HG03342 (cell line): ENCODE measurements at regions not wholly inside any gene's neighbourhood (a gene's known extent, or its start where the extent isn't known, plus 50 kb on each side); places are given as distances from the start of the nearest gene placed in this dataset.
"Not testable (repeated sequence)": the region's sequence is repeated elsewhere in the genome, so short reads cannot be mapped to it uniquely, and the experiment has no call there.

Experiments used
- ATAC-seq: cut with Tn5 transposase; IDR thresholded peaks from one replicate; pipeline ENCODE4 v1.9.1; 2021; ENCODE audit warnings: mild to moderate bottlenecking, moderate library complexity; ENCODE audit not compliant: unreplicated experiment

GRCh38 chr3:178345944-178346343, 190.3 kb upstream of the KCNMB2 start:
- ATAC-seq: no peak

GRCh38 chr3:178348561-178349217, 187.5 kb upstream of the KCNMB2 start:
- not testable (repeated sequence) for ATAC-seq

- not testable (repeated sequence) for ATAC-seq
These were observed 187.0 kb upstream of the KCNMB2 start for GRCh38 chr3:178349218-178349596.

- no peak for ATAC-seq
These were observed 185.5 kb upstream of the KCNMB2 start for GRCh38 chr3:178350763-178351162.

GRCh38 chr3:178352326-178353005, 183.8 kb upstream of the KCNMB2 start:
- ATAC-seq: no peak

- ATAC-seq: no peak
These were observed 183.1 kb upstream of the KCNMB2 start for GRCh38 chr3:178353006-178353694.

- no peak for ATAC-seq
These were observed 176.5 kb upstream of the KCNMB2 start for GRCh38 chr3:178359728-178360127.

- not testable (repeated sequence) for ATAC-seq
These were observed 173.2 kb upstream of the KCNMB2 start for GRCh38 chr3:178363048-178363447.

GRCh38 chr3:178367817-178368617, 168.2 kb upstream of the KCNMB2 start:
- ATAC-seq: no peak

GRCh38 chr3:178369006-178369405, 167.2 kb upstream of the KCNMB2 start:
- no peak for ATAC-seq

- no peak for ATAC-seq
These were observed 166.4 kb upstream of the KCNMB2 start for GRCh38 chr3:178369811-178370210.

- ATAC-seq: no peak
These were observed 165.8 kb upstream of the KCNMB2 start for GRCh38 chr3:178370387-178370786.

GRCh38 chr3:178381555-178381954, 154.7 kb upstream of the KCNMB2 start:
- ATAC-seq: no peak

- no peak for ATAC-seq
These were observed 154.2 kb upstream of the KCNMB2 start for GRCh38 chr3:178381971-178382448.

- ATAC-seq: no peak
These were observed 153.7 kb upstream of the KCNMB2 start for GRCh38 chr3:178382449-178383061.

GRCh38 chr3:178384321-178385230, 151.7 kb upstream of the KCNMB2 start:
- ATAC-seq: no peak

GRCh38 chr3:178385280-178385952, 150.8 kb upstream of the KCNMB2 start:
- ATAC-seq: peak; percentile 52

- ATAC-seq: no peak
These were observed 149.8 kb upstream of the KCNMB2 start for GRCh38 chr3:178386401-178386800.

GRCh38 chr3:178386880-178387279, 149.4 kb upstream of the KCNMB2 start:
- ATAC-seq: no peak
